Neural progenitor cell (in vitro differentiated cells): ENCODE measurements at regions not wholly inside any gene's neighbourhood (a gene's known extent, or its start where the extent isn't known, plus 50 kb on each side); places are given as distances from the start of the nearest gene placed in this dataset.

Experiments
- CTCF ChIP-seq: fragments of 200-600 bp; sonication (generic); IDR thresholded peaks from 2 replicates; pipeline ENCODE4 v1.5.1; 2017; ENCODE audit warnings: antibody characterized with exemption, mild to moderate bottlenecking
- EZH2 ChIP-seq: fragments of 200-600 bp; sonication (generic); IDR thresholded peaks from 2 replicates; pipeline ENCODE4 v1.6.1; 2017; ENCODE audit warnings: antibody characterized with exemption, mild to moderate bottlenecking, moderate library complexity
- EZH2phosphoT487 ChIP-seq: fragments of 200-600 bp; sonication (generic); IDR thresholded peaks from 2 replicates; pipeline ENCODE4 v1.6.1; 2017; ENCODE audit warnings: antibody characterized with exemption

DNA sequence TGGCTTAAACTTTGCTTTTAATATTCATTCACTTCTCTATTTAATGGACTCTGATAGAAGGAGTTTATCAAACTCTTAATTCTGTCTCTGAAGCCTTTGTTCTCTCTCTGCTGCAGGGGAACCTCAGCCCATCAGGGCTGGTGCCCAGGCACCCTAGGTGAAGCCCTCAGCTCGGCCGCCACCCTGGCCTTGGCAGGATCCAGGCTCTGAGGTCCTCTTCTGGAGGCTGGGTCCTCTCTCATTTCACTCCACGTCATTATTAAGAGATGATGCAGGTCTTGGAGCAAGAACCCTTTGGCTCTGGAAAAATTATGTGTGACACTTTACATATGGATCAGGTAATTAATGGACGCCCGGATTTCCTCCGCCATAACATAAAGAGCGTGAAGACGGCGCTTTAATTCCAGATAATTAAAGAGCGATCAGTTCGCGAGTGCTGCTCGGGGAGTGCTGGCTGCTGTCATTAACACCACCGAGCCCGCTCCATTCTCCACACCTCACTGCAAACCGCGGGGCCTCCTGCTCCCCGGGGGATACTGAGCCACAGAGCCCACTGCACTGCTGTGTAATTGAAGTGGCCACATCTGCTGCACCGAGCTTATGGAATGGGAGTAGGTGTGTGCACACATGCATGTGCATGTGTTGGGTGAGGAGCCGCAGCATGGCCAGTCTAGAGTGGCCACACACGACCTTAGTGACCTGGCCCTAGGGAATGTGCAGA, 259.4 kb upstream of the TNRC6C start:
- TF ChIP-seq EZH2 (no peak), CTCF (no peak), EZH2phosphoT487 (no peak)
